ENCODE measurements at regions not wholly inside any gene's neighbourhood (a gene's known extent, or its start where the extent isn't known, plus 50 kb on each side); places are given as distances from the start of the nearest gene placed in this dataset.

DNA sequence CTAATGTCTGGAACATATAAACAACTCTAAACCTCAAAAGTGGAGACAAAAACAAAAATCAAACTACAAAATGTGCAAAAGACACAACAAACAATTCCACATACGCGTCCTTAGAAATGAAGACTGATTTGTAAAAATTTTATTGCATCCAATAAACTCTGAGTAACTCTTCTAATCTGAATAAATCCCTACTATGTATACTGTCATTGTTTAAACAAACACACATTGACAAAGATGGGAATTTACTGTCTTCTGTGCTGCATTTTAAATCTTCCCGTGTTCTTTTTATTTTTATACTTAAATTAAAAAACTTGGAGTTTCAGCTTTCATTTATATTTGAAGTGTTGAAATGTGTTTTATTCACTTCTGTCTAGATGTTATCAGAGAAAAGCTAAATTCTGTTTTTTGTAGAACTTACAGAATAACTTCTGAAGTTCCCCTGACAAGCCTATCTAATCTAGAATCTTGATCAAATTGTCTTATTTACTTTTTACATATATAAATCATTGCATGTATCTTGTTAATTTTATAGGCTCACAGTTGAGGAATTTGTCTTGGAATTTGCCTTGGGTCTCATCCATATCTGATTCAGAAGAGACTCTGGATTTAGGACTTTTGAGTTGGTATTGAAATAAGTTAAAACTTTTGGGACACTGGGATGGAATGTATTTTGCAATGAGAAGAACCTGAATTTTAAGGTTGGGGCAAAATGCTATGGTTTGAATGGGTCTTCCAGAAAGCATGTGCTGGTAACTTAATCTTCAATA, 2064.4 kb upstream of the C9orf72 start:
- Histone ChIP-seq H3K27me3 (ENCODE audit: insufficient read depth, low read length) (no peaks in the 10 kb centered on the region), H3K27ac (ENCODE audit: low read depth, low read length) (no peak overlapping the region), H3K4me1 (ENCODE audit: control insufficient read depth in 1 of 2, insufficient read depth in 2 of 2, low read length in 2 of 2) (no peaks in the 10 kb centered on the region), H4K20me1 (ENCODE audit: insufficient read depth) (no peaks in the 10 kb centered on the region), H3K36me3 (ENCODE audit: control insufficient read depth in 1 of 2, insufficient read depth in 2 of 2, low read length in 2 of 2) (no peaks in the 10 kb centered on the region), H3K9me3 (ENCODE audit: control insufficient read depth in 1 of 2, insufficient read depth in 1 of 2, low read depth in 1 of 2, low read length in 2 of 2) (peaks cover 0 to 3% of the 10 kb centered on the region in 2 experiments; a peak in 2 of 4 replicates), H3K4me3 (replicated peaks in 1 of 2; ENCODE audit: low read depth in 1 of 2, low read length in 2 of 2) (no peak overlapping the region), H2AFZ (ENCODE audit: low read depth, low read length, poor library complexity, severe bottlenecking) (no peak overlapping the region), H3K9me2 (ENCODE audit: insufficient read depth) (no peaks in the 10 kb centered on the region), H3K79me2 (ENCODE audit: insufficient read depth, low read length) (no peaks in the 10 kb centered on the region), H3K9ac (ENCODE audit: low read length) (no peak overlapping the region), H3K4me2 (ENCODE audit: low read length) (no peak overlapping the region)
- CTCF ChIA-PET, result no interaction called here
- POLR2A ChIA-PET, result no interaction called here
- no peak for ATAC-seq
- intact Hi-C loops (cut with micrococcal nuclease), result no loop called here
- no peak for DNase-seq (ENCODE audit: low read depth, low spot score)
- RAD21 ChIA-PET (ENCODE audit: low non-redundant PET in 1 of 2, low total read pairs in 2 of 2, uncharacterized antibody in 2 of 2, unreplicated experiment in 2 of 2), result no interaction called here
- TF ChIP-seq ZFX (IDR thresholded peaks at IDR 0.05), result no peak
- TF ChIP-seq TCF7L2 (IDR thresholded peaks at IDR 0.05; ENCODE audit: borderline replicate concordance, extremely low read depth, insufficient read depth, insufficient read length), result no peak
- TF ChIP-seq POLR2A (IDR thresholded peaks at IDR 0.05; ENCODE audit: borderline replicate concordance, extremely low read depth, insufficient read depth, insufficient read length), result no peak
- TF ChIP-seq SRF (IDR thresholded peaks at IDR 0.05; ENCODE audit: low read depth), result no peak
- TF ChIP-seq EZH2phosphoT487 (IDR thresholded peaks at IDR 0.05; ENCODE audit: borderline replicate concordance), result no peak
- TF ChIP-seq YY1 (IDR thresholded peaks at IDR 0.05; ENCODE audit: extremely low read depth, insufficient replicate concordance, low read depth, low read length), result no peak
- TF ChIP-seq, protein P1, sequence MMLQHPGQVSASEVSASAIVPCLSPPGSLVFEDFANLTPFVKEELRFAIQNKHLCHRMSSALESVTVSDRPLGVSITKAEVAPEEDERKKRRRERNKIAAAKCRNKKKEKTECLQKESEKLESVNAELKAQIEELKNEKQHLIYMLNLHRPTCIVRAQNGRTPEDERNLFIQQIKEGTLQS (IDR thresholded peaks at IDR 0.05), result no peak
- TF ChIP-seq, protein P2, sequence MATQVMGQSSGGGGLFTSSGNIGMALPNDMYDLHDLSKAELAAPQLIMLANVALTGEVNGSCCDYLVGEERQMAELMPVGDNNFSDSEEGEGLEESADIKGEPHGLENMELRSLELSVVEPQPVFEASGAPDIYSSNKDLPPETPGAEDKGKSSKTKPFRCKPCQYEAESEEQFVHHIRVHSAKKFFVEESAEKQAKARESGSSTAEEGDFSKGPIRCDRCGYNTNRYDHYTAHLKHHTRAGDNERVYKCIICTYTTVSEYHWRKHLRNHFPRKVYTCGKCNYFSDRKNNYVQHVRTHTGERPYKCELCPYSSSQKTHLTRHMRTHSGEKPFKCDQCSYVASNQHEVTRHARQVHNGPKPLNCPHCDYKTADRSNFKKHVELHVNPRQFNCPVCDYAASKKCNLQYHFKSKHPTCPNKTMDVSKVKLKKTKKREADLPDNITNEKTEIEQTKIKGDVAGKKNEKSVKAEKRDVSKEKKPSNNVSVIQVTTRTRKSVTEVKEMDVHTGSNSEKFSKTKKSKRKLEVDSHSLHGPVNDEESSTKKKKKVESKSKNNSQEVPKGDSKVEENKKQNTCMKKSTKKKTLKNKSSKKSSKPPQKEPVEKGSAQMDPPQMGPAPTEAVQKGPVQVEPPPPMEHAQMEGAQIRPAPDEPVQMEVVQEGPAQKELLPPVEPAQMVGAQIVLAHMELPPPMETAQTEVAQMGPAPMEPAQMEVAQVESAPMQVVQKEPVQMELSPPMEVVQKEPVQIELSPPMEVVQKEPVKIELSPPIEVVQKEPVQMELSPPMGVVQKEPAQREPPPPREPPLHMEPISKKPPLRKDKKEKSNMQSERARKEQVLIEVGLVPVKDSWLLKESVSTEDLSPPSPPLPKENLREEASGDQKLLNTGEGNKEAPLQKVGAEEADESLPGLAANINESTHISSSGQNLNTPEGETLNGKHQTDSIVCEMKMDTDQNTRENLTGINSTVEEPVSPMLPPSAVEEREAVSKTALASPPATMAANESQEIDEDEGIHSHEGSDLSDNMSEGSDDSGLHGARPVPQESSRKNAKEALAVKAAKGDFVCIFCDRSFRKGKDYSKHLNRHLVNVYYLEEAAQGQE (IDR thresholded peaks at IDR 0.05; ENCODE audit: low read depth), result no peak
- no peak for TF ChIP-seq SIN3A (IDR thresholded peaks at IDR 0.05; ENCODE audit: low read depth)
- no peak for TF ChIP-seq JUND (IDR thresholded peaks at IDR 0.05)
- no peak for TF ChIP-seq SP1 (IDR thresholded peaks at IDR 0.05; ENCODE audit: low read depth)
- TF ChIP-seq EZH2 (IDR thresholded peaks at IDR 0.05), result no peak
- TF ChIP-seq ZNF274 (IDR thresholded peaks at IDR 0.05; ENCODE audit: low read depth, low read length), result no peak
- TF ChIP-seq CBX3 (IDR thresholded peaks at IDR 0.05; ENCODE audit: low read depth), result no peak
- TF ChIP-seq RAD21 (IDR thresholded peaks at IDR 0.05; ENCODE audit: low read depth), result no peak
- no TSS peak for BruUV-seq (replicated peaks)
